GM18508 (cell line): ENCODE measurements at regions not wholly inside any gene's neighbourhood (a gene's known extent, or its start where the extent isn't known, plus 50 kb on each side); places are given as distances from the start of the nearest gene placed in this dataset.

ENCODE experiments used
- ATAC-seq: cut with Tn5 transposase; IDR thresholded peaks from one replicate; pipeline ENCODE4 v1.9.1; 2021; ENCODE audit warnings: moderate number of reproducible peaks; ENCODE audit not compliant: insufficient read depth, unreplicated experiment

- no peak for ATAC-seq
Measured at GRCh38 chr2:45166229-45166890, 157.1 kb upstream of the SIX2 start.

GRCh38 chr2:45162711-45163110 is 153.5 kb upstream of the SIX2 start:
- no peak for ATAC-seq

DNA sequence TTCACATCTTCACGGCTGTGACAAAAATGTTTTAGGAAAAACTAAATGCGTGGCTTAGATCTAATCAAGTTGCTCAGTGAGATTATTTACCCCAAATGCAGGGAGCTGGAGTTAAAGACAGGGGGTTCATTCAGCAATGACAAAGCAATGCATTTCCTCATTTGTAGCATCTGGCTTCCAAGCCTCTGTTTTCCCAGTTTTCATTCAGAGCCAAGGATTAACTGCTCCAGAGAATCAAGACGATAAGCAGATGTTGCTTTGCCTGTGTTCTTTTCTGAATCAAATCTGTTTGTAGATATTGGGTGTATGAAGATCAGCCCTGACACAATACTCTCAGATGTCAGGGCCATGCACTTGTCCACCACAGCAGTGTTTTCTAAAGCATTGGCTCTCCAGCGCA is 147.4 kb upstream of the SIX2 start:
- no peak for ATAC-seq

- ATAC-seq: no peak
Measured at GRCh38 chr2:45154606-45155155, 145.4 kb upstream of the SIX2 start.

GRCh38 chr2:45154144-45154543 is 144.9 kb upstream of the SIX2 start:
- no peak for ATAC-seq

GRCh38 chr2:45153121-45153520 is 143.9 kb upstream of the SIX2 start:
- no peak for ATAC-seq

GRCh38 chr2:45152691-45153090 is 143.4 kb upstream of the SIX2 start:
- no peak for ATAC-seq

DNA sequence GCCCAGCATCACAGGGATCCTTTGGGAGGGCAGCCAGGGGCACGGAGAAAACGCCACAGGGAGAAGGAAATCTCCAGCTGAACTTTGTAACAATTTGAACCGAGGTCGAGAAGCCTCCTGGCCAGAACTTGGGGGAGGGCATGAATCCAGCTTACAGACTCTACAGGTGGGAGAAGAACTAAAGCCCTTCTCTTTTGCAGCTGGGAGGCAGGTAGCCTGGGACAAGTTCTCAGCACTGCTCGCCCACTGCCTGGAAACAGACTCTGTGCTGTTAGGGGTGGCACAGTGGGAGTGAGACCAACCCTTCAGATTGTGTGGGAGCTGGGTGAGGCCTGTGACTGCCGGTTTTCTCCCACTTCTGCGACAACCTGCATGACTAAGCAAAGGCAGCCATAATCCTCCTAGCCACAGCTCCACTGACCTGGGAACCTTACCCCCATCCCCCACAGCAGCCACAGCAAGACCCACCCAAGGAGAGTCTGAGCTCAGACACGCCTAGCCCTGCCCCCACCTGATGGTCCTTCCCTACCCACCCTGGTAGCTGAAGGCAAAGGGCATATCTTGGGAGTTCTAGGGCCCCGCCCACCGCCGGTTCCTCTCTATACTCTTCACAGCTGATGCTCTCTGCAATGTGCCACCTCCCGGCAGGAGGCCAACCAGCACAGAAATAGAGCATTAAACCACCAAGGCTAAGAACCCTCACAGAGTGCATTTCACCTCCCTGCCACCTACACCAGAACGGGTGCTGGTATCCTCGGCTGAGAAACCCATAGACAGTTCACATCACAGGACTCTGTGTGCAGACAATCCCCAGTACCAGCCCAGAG is 136.0 kb upstream of the SIX2 start:
- no peak for ATAC-seq

DNA sequence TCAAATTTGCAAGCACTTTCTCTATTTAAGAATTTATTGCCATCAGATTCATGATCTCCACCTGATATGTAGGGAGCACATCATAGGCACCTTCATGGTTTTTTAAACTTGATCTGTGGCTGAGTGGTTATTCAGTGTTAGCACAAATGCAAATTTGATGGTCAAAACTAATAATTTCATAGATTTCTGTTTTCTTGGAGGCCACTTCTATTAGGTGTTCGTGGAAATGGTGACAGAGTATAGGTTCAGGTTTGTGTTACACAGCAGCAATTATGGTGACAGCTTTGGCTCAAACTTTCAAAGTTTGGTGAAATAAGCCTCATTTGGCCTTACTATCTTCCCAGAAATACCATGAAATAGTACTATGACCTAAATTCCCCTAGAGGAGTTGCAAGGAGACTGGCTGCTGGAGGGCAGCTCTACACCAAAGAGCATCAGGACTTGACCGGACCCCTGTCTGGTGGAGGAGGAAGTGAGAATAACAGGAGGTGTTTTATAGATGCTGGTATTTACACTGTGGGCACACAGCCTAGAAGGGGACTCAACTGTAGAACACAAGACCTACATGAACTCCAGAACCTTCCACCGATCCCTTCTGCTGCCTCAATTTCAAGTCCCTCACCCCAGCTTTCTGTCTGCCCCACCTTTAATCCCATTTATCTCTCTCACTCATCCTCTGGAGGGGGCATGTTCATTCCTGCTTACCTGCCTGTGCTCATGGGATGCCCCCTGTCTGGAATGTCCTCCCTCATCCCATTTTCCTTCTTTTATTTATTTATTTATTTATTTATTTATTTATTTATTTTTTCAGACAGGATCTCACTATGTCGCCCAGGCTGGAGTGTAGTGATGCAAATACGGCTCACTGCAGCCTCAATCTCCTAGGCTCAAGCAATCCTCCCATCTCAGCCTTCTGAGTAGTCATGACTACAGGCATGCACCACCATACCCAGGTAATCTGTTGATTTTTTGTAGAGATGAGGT is 132.9 kb upstream of the SIX2 start:
- ATAC-seq: peak; percentile 61

- no peak for ATAC-seq
Measured at GRCh38 chr2:45140675-45141074, 131.4 kb upstream of the SIX2 start.

DNA sequence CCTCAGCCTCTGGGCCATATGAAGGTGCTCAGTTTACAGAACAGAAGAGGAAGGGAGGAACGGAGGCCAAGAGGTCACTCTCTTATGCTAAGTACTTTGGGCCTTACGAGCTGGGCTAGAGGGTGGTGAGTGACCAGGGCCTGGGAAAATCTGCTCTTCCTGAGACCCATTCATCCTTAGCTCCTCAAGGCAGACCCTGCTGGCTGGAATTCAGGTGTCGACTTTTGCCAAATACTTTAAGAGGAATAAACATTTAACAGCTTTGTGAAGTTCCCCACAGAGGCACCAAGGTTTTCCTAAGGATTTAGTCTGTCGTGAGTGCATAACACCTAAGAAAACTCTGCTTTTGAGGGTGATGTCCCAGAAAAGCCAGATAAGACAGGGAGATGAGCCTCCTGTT is 129.7 kb upstream of the SIX2 start:
- no peak for ATAC-seq

DNA sequence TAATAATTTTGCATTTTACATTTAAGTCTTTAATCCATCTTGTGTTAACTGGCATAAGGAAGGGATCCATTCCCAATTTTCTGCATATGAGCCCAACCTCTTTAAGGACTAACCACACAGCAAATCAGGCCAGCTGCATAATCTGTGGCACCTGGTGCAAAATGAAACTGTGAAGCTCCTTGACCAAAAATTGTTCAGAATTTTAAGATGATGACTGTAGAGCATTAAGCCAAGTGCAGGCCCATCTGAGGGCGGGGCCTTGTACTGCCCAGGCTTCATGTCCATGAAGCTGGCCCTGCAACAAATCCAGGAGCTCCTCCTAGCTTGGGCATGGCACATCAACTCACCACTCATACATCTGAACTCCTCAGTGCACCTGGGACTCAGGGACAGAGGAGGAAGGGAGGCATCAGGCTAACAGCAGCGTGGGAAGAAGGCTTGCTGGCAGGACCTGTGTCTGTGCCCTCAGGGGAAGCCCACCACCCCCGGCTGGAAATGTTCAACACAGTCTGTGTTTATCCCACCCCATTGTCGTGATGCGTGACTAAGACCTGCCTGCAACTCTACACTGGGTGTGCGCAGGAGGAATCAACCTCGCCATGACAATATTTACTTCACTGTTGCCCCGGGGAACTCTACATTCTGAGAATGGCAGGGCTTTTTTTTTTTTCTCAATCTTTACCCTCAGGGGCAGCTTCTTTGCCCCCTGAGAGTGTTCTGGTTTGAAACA is 128.9 kb upstream of the SIX2 start:
- ATAC-seq: no peak

- no peak for ATAC-seq
Measured at GRCh38 chr2:45134726-45135125, 125.5 kb upstream of the SIX2 start.

DNA sequence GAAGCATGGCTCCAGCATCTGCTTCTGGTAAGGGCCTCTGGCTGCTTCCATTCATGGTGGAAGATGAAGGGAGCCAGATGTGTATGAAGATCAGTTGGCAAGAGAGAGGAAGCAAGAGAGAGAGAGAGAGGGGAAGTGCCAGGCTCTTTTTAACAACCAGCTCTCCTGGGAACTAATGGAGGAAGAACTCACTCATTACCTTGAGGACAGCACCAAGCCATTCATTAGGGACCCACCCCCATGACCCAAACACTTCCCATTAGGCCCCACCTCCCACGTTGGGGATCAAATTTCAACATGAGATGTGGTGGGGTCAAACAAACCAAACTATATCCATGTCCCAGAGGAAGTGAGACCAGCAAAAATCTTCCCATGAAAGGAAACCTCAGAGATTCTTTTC is 124.8 kb upstream of the SIX2 start:
- no peak for ATAC-seq

DNA sequence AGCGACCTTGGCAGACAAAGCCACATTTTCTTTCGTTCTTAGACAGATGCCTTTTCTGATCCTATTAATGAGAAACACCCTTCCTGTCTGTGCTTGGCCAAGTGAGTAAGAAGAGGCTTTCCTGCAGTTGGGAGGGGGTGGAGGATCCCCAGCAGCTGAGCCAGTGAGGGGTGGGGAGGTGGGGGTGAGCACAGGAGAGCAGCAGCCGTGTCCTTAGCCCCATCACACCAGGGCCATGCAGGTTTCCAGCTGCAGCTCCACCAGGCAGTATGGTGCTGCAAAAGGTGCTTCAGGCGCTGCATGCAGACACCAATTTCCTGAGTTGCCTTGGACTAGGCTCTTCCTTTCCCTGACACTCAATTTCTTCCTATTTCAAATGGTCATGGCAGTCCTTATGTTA is 123.3 kb upstream of the SIX2 start:
- ATAC-seq: no peak

DNA sequence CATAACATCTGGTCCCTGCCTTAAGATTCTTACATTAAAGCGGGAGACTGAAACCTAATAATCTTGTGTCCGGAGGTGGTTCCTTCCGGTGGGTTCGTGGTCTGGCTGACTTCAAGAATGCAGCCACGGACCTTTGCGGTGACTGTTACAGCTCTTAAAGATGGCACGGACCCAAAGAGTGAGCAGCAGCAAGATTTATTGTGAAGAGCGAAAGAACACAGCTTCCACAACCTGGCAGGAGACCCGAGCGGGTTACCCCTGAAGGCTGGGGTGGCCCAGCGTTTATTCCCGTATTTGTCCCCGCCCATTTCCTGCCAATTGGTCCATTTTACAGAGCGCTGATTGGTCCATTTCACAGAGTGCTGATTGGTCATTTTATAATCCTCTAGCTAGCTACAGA is 122.3 kb upstream of the SIX2 start:
- ATAC-seq: no peak

GRCh38 chr2:45130736-45131135 is 121.5 kb upstream of the SIX2 start:
- no peak for ATAC-seq

DNA sequence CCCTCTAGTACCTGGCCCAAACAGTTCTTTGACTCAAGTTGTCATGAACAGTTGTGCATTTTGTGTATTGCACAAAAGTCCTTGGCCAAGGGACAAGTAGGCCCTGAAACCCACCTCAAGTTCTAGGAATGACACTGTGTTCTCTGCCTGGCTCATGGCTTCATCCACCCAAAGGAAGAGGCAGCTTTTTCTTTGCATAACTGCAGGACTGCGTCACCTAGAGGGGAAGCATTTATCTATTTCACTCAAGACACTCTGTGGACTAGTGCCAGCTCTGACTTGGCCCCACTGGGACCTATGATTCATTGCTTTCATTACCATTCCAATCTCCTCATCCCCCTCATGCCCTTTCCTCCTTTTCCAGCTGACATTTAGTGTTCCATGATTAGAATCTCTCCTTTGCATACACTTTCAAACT is 119.3 kb upstream of the SIX2 start:
- no peak for ATAC-seq

GRCh38 chr2:45127891-45128290 is 118.6 kb upstream of the SIX2 start:
- no peak for ATAC-seq

DNA sequence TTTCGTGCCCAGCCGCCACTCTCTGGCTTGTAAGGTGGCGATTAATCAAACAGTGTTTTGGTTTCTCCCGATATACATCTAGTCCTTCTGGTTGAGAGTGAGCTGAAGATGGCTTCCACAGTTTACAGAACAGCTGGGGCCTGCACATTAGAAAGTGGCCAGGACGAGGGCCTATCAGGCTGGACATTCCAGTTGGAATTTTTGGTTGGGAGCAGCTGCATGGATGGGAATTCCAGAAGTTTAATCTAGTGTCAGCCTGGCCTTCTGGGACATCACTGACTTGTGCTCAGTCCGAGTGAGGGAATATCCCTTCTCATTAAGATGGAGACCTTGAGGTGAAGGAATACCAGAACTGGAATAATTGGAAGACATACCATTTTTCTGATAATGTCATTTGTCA is 118.1 kb upstream of the SIX2 start:
- ATAC-seq: no peak
